ENCODE measurements at regions not wholly inside any gene's neighbourhood (a gene's known extent, or its start where the extent isn't known, plus 50 kb on each side); places are given as distances from the start of the nearest gene placed in this dataset.

DNA sequence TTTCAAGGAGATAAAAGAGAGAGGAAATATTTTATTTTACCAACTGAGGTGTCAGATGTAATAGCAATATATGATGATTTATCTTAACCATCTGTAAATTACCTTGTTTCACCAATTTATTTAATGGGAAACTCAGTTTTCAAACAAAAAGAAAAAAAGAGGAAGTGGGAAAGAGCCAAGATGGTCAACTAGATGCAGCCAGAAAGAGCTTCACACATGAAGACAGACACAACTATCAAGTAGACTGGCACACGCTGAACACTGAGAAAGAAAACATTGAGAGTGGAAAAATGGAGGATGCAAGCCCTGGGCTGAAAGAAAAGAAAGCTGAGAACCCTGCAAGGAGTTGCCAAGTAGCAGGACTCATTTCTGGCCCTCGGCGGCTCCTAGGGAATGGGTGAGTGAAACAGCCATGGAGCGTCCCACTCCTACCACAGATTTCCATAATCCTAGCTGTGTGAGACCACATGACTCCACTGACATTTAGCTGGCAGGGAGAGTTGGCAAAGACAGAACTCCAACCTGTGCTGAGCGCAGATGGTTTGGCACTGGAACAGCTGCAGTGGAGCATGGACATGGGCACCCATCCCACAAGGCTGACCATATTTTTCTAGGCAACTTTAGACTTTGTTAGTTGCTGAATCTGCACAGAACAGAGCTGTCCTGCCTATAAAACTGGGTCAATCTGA is 409.3 kb downstream of the FAM47B start:
- TF ChIP-seq, protein P1, sequence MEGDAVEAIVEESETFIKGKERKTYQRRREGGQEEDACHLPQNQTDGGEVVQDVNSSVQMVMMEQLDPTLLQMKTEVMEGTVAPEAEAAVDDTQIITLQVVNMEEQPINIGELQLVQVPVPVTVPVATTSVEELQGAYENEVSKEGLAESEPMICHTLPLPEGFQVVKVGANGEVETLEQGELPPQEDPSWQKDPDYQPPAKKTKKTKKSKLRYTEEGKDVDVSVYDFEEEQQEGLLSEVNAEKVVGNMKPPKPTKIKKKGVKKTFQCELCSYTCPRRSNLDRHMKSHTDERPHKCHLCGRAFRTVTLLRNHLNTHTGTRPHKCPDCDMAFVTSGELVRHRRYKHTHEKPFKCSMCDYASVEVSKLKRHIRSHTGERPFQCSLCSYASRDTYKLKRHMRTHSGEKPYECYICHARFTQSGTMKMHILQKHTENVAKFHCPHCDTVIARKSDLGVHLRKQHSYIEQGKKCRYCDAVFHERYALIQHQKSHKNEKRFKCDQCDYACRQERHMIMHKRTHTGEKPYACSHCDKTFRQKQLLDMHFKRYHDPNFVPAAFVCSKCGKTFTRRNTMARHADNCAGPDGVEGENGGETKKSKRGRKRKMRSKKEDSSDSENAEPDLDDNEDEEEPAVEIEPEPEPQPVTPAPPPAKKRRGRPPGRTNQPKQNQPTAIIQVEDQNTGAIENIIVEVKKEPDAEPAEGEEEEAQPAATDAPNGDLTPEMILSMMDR (conservative IDR thresholded peaks at IDR 0.05): no peak
- TF ChIP-seq EZH2 (IDR thresholded peaks at IDR 0.05; ENCODE audit: low read depth): no peak
